BLaER1 treated with 17β-estradiol and CSF1 and Interleukin-3, amounts not matched to agents 10 nM and 100 nM (cell line): ENCODE measurements at regions not wholly inside any gene's neighbourhood (a gene's known extent, or its start where the extent isn't known, plus 50 kb on each side); places are given as distances from the start of the nearest gene placed in this dataset.

Experiments
- H3K27ac ChIP-seq, 11 experiments: shearing (Covaris generic); formaldehyde crosslinking; 2 replicates each; pipeline ENCODE4 v1.8.1; 2022
- H3K27me3 ChIP-seq, 11 experiments: shearing (Covaris generic); formaldehyde crosslinking; 2 replicates each; pipeline ENCODE4 v1.8.1; 2022
- H3K36me3 ChIP-seq, 11 experiments: shearing (Covaris generic); formaldehyde crosslinking; 2 replicates each; pipeline ENCODE4 v1.8.1; 2022
- H3K4me1 ChIP-seq, 10 experiments: shearing (Covaris generic); formaldehyde crosslinking; 2 replicates each; pipeline ENCODE4 v1.8.1; 2022
- H3K4me2 ChIP-seq, 11 experiments: shearing (Covaris generic); formaldehyde crosslinking; 2 replicates each; pipeline ENCODE4 v1.8.1; 2022
- H3K4me3 ChIP-seq, 10 experiments: shearing (Covaris generic); formaldehyde crosslinking; 2 replicates each; pipeline ENCODE4 v1.8.1; 2022
- H3K9ac ChIP-seq, 11 experiments: shearing (Covaris generic); formaldehyde crosslinking; 2 replicates each; pipeline ENCODE4 v1.8.1; 2022
- H3K9me3 ChIP-seq, 11 experiments: shearing (Covaris generic); formaldehyde crosslinking; replicated peaks in 1 of 11; 2 replicates each; pipeline ENCODE4 v1.8.1; 2022
- H4K20me1 ChIP-seq, 11 experiments: shearing (Covaris generic); formaldehyde crosslinking; 2 replicates each; pipeline ENCODE4 v1.8.1; 2022
- Cebpa-rat ChIP-seq, 11 experiments: shearing (Covaris generic); IDR thresholded peaks; 2 replicates each; pipeline ENCODE4 v1.8.1; 2022

GRCh38 chr10:65196111-65196510, 1674.9 kb downstream of the REEP3 start:
- H3K4me1 ChIP-seq: no peaks in the 10 kb centered on the region
- no peaks in the 10 kb centered on the region for H3K27me3 ChIP-seq
- H3K9ac ChIP-seq: no peak overlapping the region
- no peak overlapping the region for H3K4me2 ChIP-seq
- H3K36me3 ChIP-seq: no peaks in the 10 kb centered on the region
- no peak overlapping the region for H3K27ac ChIP-seq
- no peaks in the 10 kb centered on the region for H4K20me1 ChIP-seq
- H3K9me3 ChIP-seq: no peaks in the 10 kb centered on the region
- no peak overlapping the region for H3K4me3 ChIP-seq
- no peak for TF ChIP-seq Cebpa-rat (IDR thresholded peaks at IDR 0.05)

GRCh38 chr10:65197935-65198334, 1676.7 kb downstream of the REEP3 start:
- no peak for TF ChIP-seq Cebpa-rat (IDR thresholded peaks at IDR 0.05)
- H4K20me1 ChIP-seq: no peaks in the 10 kb centered on the region
- H3K27me3 ChIP-seq: no peaks in the 10 kb centered on the region
- no peak overlapping the region for H3K4me3 ChIP-seq
- no peaks in the 10 kb centered on the region for H3K9me3 ChIP-seq
- no peak overlapping the region for H3K9ac ChIP-seq
- no peak overlapping the region for H3K27ac ChIP-seq
- H3K4me1 ChIP-seq: no peaks in the 10 kb centered on the region
- no peak overlapping the region for H3K4me2 ChIP-seq
- no peaks in the 10 kb centered on the region for H3K36me3 ChIP-seq

GRCh38 chr10:65201491-65201890, 1680.3 kb downstream of the REEP3 start:
- Histone ChIP-seq H3K9ac (no peak overlapping the region), H3K27me3 (no peaks in the 10 kb centered on the region), H3K4me2 (no peak overlapping the region), H3K9me3 (no peaks in the 10 kb centered on the region), H3K27ac (no peak overlapping the region), H3K36me3 (no peaks in the 10 kb centered on the region), H3K4me3 (no peak overlapping the region), H3K4me1 (no peaks in the 10 kb centered on the region), H4K20me1 (no peaks in the 10 kb centered on the region)
- TF ChIP-seq Cebpa-rat (IDR thresholded peaks at IDR 0.05): no peak

- H3K27ac ChIP-seq: no peak overlapping the region
Observed at GRCh38 chr10:65204999-65205398, 1683.8 kb downstream of the REEP3 start.

GRCh38 chr10:65213170-65213569, 1692.0 kb downstream of the REEP3 start:
- Histone ChIP-seq H4K20me1 (no peaks in the 10 kb centered on the region), H3K9me3 (no peaks in the 10 kb centered on the region), H3K4me1 (no peaks in the 10 kb centered on the region), H3K36me3 (no peaks in the 10 kb centered on the region), H3K27ac (no peak overlapping the region), H3K9ac (no peak overlapping the region), H3K4me3 (no peak overlapping the region), H3K27me3 (no peaks in the 10 kb centered on the region), H3K4me2 (no peak overlapping the region)
- TF ChIP-seq Cebpa-rat (IDR thresholded peaks at IDR 0.05): no peak

More at GRCh38 chr10:65204999-65205398, 1683.8 kb downstream of the REEP3 start:
- no peaks in the 10 kb centered on the region for H3K36me3 ChIP-seq
- H3K27me3 ChIP-seq: no peaks in the 10 kb centered on the region
- no peak for TF ChIP-seq Cebpa-rat (IDR thresholded peaks at IDR 0.05)
- no peak overlapping the region for H3K4me2 ChIP-seq
- no peak overlapping the region for H3K9ac ChIP-seq
- no peaks in the 10 kb centered on the region for H3K9me3 ChIP-seq
- H4K20me1 ChIP-seq: no peaks in the 10 kb centered on the region
- no peak overlapping the region for H3K4me3 ChIP-seq
- H3K4me1 ChIP-seq: no peaks in the 10 kb centered on the region

GRCh38 chr10:65219444-65219843, 1698.2 kb downstream of the REEP3 start:
- Histone ChIP-seq H3K4me2 (no peak overlapping the region), H3K4me1 (no peaks in the 10 kb centered on the region), H3K36me3 (no peaks in the 10 kb centered on the region), H3K4me3 (no peak overlapping the region), H3K9ac (no peak overlapping the region), H3K27ac (no peak overlapping the region), H3K9me3 (no peaks in the 10 kb centered on the region), H4K20me1 (no peaks in the 10 kb centered on the region), H3K27me3 (no peaks in the 10 kb centered on the region)
- no peak for TF ChIP-seq Cebpa-rat (IDR thresholded peaks at IDR 0.05)

GRCh38 chr10:65231148-65231547, 1694.7 kb upstream of the LRRTM3 start:
- Histone ChIP-seq H3K36me3 (no peaks in the 10 kb centered on the region), H3K9me3 (no peaks in the 10 kb centered on the region), H3K4me2 (no peak overlapping the region), H3K27me3 (no peaks in the 10 kb centered on the region), H3K4me1 (no peaks in the 10 kb centered on the region), H3K27ac (no peak overlapping the region), H3K4me3 (no peak overlapping the region), H4K20me1 (no peaks in the 10 kb centered on the region), H3K9ac (no peak overlapping the region)
- no peak for TF ChIP-seq Cebpa-rat (IDR thresholded peaks at IDR 0.05)

GRCh38 chr10:65234261-65234660, 1691.6 kb upstream of the LRRTM3 start:
- TF ChIP-seq Cebpa-rat (IDR thresholded peaks at IDR 0.05): no peak
- Histone ChIP-seq H3K9me3 (no peaks in the 10 kb centered on the region), H3K27me3 (no peaks in the 10 kb centered on the region), H3K4me3 (no peak overlapping the region), H3K27ac (no peak overlapping the region), H4K20me1 (no peaks in the 10 kb centered on the region), H3K36me3 (no peaks in the 10 kb centered on the region), H3K4me1 (no peaks in the 10 kb centered on the region), H3K9ac (no peak overlapping the region), H3K4me2 (no peak overlapping the region)

- no peaks in the 10 kb centered on the region for H3K36me3 ChIP-seq
- no peak for TF ChIP-seq Cebpa-rat (IDR thresholded peaks at IDR 0.05)
- no peaks in the 10 kb centered on the region for H3K27me3 ChIP-seq
- H4K20me1 ChIP-seq: no peaks in the 10 kb centered on the region
- no peak overlapping the region for H3K9ac ChIP-seq
- no peak overlapping the region for H3K4me2 ChIP-seq
- no peak overlapping the region for H3K27ac ChIP-seq
- H3K4me3 ChIP-seq: no peak overlapping the region
- no peaks in the 10 kb centered on the region for H3K9me3 ChIP-seq
- H3K4me1 ChIP-seq: no peaks in the 10 kb centered on the region
Observed at GRCh38 chr10:65235266-65235665, 1690.6 kb upstream of the LRRTM3 start.

- TF ChIP-seq Cebpa-rat (IDR thresholded peaks at IDR 0.05): no peak
- H3K9me3 ChIP-seq: no peaks in the 10 kb centered on the region
- H3K9ac ChIP-seq: no peak overlapping the region
Observed at GRCh38 chr10:65235846-65236245, 1690.0 kb upstream of the LRRTM3 start.

More at GRCh38 chr10:65235846-65236245, 1690.0 kb upstream of the LRRTM3 start:
- Histone ChIP-seq H4K20me1 (no peaks in the 10 kb centered on the region), H3K27ac (no peak overlapping the region), H3K4me1 (no peaks in the 10 kb centered on the region), H3K4me2 (no peak overlapping the region), H3K4me3 (no peak overlapping the region), H3K36me3 (no peaks in the 10 kb centered on the region), H3K27me3 (no peaks in the 10 kb centered on the region)
